ENCODE measurements at regions not wholly inside any gene's neighbourhood (a gene's known extent, or its start where the extent isn't known, plus 50 kb on each side); places are given as distances from the start of the nearest gene placed in this dataset.

DNA sequence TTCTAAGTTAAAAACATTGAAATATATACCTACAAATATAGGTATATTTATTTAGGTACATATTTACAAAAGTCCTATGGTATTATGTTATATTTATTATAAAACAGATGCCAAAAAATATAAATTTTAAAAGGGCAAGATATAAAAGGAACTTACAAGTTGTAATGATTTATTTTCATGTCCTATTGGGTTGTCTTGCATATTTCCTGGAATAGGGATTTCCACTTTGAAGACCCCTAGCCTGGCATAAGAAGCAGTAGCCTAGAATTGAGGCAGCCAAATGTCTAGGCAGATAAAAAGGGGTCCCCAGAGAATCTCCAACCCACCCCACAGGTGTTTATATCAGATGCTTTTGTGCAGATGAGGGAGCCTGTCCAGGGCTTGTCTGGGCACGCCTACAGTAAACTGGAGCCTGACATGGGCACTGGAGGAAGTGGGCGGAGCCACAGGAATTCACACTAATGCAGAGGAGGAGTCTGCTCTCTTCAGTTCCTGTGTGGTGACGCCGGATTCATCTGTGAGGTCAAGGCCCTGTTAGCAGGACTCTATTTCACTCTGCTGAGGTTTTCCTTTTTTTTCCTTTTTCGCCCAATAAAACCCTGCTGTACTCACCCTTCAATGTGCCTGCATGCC lies 1088.9 kb upstream of the PIK3C3 start:
- no peak for DNase-seq

DNA sequence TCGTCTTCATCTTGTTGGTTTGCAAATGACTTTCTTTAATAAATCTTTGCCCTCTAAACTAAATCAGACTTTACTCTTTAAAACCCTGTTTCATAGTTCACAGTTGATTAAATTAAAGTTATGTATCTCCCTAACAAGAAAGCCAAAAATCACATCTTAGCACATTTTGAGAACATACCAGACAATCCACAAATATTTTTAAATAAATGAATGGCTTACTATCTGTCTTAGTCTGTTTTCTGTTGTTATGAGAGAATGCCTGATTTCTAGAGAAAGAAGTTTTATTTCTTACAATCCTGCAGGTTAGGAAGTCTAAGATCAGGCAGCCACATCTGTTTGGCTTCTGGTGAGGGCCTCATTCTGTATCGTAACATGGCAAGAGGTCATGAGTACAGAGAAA lies 1090.2 kb upstream of the PIK3C3 start:
- DNase-seq, result no peak

DNA sequence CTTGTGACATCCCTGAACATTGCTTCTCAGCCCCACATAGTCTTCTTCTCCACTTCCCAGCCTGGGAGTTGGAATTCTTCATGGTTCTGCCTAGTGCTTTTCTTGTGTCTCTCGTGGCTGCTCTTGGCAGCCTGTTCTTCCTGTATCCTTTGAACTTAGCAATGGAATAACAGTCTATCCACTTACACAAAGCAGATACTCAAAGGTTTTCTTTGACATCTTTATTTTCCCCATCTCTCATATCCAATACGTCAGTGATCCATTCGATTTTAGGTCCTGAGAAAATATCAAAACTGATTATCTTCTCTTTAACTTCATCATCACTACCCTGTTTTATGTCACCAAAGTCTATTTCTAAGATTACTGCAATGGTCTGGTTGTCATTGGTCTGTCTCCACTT lies 1091.2 kb upstream of the PIK3C3 start:
- no peak for DNase-seq

DNA sequence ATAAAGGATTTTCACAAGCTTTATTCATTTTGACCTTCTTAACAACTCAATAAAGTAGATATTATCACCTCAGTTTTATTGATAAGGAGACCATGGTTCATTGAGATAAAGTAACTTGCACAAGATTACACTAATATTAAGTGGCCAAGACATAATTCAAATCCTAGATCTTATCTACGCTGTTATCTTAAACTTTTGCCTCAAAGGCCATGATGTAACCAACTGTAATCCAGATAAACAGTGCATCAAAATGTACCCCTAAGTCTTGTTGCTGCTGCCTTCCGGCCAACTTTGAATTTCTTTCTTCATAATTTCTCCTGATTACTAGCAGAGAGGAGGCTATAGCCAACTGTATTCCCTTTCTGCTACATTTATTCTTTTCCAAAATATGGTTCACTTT lies 1094.8 kb upstream of the PIK3C3 start:
- no peak for DNase-seq

DNA sequence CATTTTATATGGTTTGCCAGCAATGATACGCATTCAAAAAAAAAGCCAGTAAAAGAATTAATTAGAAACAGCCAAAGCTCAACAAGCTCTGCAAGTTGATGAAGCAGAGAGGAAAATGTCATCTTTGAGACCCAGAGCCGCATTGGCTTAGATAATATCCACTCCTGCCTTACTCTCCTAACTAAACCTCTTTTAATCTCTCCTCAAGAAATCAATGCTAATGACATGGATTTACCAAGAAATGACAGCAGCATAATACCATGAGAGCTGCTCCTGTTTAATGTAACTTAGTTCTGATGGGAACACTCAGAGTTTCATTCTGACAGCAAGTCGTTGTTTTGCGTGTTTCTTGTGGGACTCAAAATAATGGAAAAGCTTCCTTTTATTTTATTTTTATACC lies 1099.4 kb upstream of the PIK3C3 start:
- no peak for DNase-seq

DNA sequence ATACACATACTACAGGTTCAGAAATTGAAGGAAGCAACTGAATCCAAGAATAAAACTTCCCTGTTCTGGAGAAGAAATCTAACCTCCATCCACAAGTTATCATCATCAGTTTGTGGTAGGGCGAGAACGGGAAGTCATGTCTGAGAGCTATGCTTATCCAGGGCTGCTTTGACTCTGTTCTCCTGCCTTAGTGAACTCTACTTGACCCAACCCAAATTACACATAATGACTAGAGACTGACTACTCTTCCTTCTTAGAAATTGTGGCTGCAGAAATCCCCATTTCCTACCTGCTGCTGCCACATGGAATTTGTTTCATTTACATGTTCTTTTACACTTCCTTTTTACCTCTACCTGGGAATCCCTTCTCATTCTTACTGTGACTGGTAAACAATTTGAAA lies 1102.6 kb upstream of the PIK3C3 start:
- no peak for DNase-seq

DNA sequence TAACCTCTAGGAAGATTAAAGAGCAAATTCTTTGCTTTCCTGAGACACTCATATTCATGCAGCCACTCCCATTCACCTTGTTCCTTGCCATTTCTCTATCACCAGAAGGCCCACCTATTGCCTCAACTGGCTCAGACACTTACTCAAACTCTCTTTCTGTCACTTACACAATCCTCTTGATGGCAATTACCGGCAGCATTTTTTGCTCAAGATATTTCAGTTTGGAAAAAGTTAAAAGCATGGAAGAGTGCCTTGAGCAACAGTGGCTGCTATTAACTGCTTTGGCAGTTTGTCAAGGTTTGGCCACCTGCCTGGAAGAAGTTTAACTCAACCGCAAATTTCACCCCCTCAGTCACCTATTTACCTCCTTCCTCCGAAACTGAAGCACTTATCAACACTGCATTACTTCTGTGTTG lies 1104.0 kb upstream of the PIK3C3 start:
- DNase-seq, result no peak

DNA sequence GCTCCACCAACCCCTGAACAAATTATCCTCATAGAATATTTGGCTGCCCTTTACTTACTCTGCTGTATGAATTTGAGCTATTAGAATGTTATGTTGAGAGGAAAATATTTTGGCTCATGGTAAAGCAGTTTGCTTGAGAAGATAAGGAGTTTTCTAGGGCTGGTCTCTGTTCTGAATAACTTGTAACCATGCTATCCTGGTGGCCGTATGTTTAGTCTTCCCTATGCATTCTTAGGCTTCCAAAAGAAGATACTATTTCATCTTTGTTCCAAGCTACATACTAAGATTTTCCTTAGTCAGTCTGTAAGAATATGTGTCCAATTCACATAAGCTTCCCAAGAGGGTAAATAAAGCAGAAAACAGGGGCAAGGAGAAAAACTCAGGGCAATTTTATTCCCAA lies 1105.1 kb upstream of the PIK3C3 start:
- no peak for DNase-seq

DNA sequence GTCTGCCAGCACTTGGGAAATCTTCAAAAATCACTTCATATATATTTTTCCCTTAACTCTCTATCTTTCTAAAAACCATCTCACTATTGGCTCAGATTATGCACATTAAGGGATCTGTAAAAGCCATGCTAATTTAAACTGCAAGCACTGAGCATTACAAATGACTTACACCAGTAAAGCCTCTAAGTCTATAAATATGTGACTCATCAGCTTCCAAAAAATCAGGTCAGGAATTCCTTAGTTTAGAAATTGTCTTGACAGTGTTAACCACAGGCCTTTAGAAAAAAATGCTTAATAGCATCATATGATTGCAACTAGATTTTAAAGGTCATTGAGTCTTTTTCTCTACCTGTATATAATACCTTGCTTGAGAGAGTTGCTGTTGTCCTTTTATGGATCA lies 1113.6 kb upstream of the PIK3C3 start:
- no peak for DNase-seq

DNA sequence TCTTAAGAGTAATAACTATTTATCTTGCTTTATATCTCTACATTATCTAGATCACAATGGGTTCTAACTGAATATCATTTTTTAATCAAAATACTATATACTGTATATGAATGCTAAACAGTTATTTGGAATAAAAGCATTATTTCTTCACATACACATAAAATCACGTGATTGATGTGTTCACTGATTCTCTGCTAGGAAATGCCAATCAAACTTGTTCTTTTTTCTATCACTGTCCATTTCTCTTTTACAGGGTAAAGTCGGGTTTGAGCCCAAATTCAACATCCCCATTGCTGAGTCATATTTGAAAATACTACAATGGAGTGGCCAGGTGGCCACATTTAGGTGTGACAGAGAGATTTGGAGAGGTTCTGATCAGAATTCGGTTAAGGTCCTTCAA lies 1114.0 kb upstream of the PIK3C3 start:
- no peak for DNase-seq

DNA sequence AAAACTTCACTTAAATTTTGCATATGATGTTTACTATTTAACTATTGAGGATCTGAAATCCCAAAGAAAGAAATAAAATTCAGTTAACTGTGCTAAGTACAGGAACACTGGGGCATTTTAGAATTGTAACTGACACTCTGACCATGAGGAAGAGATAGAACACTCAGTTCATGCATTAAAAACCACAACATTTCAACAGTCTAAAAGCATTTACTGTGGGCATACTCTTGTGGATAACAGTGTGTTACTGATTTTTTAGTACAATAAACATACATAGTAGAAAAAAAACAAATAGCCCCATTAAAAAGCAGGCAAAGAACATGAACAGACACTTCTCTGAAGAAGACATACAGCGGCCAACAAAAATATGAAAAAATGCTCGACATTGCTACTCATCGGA lies 1122.7 kb upstream of the PIK3C3 start:
- no peak for DNase-seq

DNA sequence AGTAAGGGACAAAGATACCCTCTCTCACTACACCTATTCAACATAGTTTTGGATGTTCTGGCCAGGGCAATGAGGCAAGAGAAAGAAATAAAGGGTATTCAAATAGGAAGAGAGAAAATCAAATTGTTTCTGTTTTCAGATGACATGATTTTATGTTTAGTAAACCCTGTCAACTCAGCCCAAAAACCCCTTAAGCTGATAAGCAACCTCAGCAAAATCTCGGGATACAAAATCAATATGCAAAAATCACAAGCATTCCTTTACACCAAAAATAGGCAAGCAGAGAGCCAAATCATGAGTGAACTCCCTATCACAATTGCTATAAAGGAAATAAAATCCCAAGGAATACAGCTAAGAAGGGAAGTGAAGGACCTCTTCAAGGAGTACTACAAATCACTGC lies 1130.7 kb upstream of the PIK3C3 start:
- no peak for DNase-seq

DNA sequence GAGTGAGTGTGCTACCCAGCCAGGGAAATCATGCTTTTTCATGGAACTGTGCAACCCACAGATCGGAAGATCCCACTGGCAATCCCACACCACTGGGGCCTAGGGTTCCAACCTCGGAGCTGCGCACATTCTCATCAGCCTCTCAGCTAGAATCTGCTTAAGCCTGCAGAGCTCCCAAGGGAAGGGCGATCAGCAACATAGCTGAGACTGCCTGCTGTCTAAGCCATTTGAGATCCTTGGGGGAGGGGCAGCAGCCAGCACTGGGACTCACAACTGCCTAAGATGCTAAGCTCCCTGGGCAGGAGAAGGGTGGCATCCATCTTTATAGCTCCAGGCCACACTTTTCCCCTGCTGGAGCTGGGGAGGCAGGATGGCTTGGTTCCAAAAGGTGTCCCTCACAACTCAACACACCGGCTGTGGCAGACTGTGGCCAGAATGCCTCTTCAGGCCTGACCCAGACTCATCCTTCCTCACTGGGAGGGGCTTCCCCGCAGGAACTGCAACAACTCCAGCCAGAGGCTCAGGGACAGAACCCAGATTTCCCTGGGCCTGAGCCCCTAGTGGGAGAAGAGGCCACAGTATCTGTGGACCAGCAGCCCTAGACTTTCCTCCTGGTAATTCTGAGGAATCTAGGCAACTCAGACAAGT lies 1133.3 kb upstream of the PIK3C3 start:
- no peak for DNase-seq

DNA sequence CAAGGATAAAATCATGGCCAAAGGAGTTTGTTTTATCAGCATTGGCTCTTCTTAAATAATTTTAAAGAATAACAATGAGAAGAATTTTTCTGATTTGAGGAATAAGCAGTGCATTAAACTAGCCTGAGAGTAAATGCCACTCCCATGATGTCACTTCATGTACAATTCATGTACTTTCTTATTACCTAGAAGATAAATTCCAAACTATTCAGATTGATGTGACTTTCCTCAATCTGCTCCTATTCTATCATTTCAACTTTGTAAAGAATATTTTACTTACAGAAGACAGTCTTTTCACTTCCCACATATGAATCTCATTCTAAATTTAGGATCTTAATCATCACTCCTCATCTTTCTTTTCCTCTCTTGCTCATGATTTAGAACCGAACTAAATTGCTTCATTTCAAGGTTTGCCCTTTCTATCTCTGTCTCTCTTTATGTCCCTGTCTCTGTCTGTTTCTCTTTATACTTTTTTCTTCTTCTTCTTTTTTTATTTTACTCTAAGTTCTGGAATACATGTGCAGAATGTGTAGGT lies 1142.0 kb upstream of the PIK3C3 start:
- no peak for DNase-seq

DNA sequence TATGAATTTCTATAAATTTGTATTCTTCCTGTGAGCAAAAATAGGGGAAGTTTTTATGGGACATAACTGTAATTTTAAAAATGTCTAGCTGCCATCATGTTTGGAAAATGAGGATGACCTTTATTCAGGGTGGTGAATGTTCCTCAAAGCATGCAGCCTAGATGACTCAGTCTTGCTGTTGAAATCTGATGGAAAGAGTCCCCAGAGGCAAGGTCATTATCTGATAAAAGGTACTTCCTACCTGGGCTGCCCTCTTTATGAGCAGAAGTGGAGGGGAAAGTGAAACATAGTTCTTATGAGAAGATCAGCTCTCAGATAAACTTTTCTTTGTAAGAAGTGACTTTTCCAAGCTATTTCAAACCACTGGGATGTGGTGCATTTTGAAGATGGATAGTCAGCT lies 1144.7 kb upstream of the PIK3C3 start:
- no peak for DNase-seq

DNA sequence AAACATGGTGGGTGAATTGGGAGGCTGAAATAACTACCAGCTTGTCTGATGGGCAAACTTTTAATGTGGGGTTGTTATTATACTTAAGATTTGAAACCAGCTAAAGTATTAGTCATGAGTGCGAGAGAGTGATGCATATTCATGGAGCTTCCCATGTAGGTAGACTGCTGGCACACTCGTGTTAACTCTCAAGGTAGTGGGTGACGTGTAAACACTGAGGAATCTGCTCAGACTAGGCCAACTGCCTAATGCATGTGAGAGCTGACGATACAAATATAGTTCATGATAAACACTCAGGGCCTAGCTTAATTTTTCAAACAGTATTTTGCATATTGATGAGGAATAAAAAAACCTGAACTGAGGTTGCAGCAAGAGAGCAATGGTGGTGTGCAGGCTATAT lies 1165.7 kb upstream of the PIK3C3 start:
- DNase-seq, result no peak

DNA sequence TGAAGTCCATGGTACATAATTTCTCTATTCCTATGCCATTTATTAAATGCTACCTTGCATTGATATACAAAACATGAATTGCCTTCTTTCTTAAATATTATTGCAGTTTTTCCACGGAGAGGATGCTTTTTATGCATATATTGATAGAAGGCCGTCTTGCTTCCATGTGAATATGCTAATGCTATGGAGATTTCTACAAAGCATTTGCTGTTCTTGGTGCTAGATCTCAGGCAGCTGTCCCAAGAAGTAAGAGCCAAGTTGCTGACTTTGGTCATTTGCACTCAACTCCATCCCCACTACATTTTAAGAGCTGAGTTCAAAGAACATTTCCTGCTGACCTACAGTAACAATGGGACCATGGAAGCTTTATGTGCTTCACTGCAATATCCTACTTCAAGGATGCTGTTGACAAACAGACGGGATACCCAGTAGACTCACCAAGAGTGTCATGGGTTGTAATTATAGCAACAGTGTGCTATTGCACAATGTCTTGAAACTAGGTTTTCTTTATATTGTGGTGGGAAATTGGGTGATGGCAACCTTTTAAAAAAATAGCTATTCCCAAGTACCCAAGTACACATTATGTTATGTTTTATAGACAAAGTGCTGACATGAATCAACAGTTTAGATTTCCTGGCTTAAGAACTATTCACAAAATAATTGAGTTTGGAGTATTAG lies 1172.4 kb upstream of the PIK3C3 start:
- DNase-seq, result no peak

DNA sequence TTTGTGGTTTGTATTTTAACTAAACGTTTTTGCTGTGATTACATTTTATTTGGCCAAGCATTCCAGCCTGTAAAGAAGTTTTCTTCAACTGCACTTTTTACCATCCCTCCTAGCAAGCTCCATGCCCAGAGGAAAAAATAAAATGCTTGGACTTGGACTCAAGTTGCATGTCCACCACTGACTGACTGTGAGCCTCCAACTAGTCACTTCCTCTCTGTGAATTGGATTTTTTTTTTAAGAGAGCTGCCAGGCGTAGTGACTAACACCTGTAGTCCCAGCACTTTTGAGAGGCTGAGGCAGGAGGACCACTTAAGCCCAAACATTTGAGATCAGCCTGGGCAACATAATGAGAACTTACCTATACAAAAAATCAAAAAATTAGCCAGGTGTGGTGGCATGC lies 1185.2 kb upstream of the PIK3C3 start:
- DNase-seq, result no peak

DNA sequence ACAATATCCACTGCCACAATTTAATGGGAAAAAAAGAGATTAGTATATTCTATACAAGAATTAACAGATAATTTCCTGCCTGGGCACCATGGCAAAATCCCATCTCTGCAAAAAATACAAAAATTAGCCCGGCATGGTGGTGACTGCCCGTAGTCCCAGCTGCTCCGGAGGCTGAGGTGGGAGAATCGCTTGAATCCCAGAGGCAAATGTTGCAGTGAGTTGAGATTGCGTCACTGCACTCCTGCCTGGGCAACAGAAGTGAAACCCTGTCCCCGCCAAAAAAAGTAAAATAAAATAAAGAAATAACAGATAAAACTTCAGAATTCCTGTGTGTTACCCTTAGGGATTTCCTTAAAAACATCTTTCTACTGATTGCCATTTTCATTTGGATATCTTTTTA lies 1194.8 kb upstream of the PIK3C3 start:
- DNase-seq, result no peak

DNA sequence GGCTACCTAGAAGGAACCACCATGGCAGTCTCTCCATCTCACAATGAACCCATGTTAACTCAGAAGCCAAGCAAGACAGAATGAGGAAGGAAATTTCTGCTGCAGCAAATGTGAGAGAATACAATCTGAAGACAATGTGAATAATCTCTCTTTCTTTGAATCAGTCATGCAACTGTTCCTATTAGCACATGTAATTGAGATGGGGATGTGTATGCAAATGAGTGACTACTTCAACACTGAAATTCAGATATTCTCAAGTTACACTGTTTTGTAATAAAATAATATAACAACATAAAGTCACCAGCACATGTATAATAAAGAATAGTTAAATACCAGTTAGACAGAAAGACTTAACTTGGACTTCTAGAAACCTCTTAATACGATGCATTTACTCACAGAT lies 1200.6 kb upstream of the PIK3C3 start:
- no peak for DNase-seq

DNA sequence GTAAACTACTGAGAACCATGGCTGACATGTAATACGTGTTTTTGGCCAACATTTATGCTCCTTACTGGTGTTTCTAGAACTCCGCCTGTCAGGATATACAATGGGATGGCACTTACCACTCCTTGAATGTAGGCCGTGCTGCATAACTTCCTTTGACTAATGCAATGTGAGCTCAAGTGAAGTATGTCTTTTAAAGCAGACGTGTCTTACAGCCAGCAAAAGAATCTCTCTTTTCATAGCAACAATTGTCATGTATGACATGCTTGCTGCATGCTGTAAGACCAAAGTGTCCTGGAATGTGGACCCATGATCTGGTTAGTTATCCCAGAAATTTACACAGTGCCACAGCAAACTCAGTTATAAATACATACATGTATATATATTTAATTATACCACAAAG lies 1202.7 kb upstream of the PIK3C3 start:
- DNase-seq, result no peak

DNA sequence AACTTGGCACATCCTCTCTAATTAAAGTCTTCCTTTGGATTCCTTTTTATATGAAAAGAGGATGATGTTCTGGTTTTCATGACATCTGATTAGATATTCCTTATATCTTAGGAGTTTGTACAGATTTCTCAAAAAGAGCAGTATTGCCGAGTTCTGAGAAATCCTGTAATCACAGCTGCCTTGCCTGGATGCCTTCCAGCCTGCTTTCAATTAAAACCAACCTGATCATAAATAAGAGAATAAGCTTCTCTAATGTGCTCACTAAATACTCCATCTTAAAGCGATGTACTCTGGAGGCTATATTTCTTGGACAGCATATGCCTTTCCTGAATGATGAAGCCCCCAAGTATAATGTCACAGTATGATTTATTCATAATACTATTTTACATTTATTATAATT lies 1203.8 kb upstream of the PIK3C3 start:
- DNase-seq, result no peak

DNA sequence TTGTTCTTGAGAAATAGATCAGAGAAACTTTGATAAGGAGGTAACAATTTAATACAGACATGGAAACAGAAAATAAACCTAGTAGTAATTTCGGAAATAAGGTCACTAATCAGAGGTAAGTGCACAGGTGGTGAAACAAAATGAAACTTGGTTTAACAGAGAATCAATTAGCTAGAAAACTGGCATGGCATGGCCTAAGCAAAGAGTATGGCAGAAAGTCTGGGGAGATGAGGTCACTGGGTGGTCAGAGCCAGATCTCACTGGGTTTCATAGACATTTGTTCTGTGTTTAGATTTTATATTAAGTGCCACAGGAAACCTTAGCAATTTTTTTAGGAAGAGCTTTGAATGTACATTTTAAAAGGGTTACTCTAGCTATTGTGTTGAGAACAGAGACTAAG lies 1216.0 kb upstream of the PIK3C3 start:
- DNase-seq, result no peak

DNA sequence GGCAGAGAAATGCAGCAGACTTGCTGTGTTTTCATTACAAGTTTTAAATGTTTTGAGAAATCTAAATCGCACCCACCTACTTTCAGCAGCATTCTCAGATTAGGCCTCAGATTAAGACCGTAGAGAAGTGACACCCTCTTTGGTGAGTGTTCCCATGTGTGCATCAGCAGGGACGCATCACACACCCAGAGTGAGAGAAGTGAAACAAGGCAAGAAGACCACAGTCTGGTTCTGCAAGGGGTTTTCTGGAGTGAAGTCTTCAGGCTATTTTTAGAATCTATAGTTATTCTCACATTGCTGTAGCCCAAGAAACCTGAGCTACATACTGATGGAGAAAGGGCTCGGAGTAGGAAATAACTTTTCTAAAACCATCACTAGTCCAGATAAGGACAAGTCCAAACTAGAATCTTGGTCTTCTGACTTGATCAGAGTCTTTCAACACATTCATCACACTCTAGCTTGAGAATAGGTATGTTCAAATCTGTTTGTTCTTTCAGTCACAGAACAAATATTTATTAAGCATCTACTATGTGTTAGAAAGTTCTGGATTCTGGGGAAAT lies 1216.6 kb upstream of the PIK3C3 start:
- DNase-seq, result no peak

All from NCI-H1694 (cell line).